Hepatocyte (in vitro differentiated cells): ENCODE measurements at regions not wholly inside any gene's neighbourhood (a gene's known extent, or its start where the extent isn't known, plus 50 kb on each side); places are given as distances from the start of the nearest gene placed in this dataset.

ENCODE experiments used
- DNase-seq: peaks from one replicate; pipeline ENCODE4 v3.0.0-alpha.2; 2016; ENCODE audit warnings: low spot score
- H2AFZ ChIP-seq: fragments of 200-600 bp; sonication (generic); 2 replicates; pipeline ENCODE4 v1.6.0; 2016; ENCODE audit warnings: antibody characterized with exemption, mild to moderate bottlenecking
- H3K27ac ChIP-seq: fragments of 200-600 bp; sonication (generic); 2 replicates; pipeline ENCODE4 v1.5.1; 2016; ENCODE audit warnings: mild to moderate bottlenecking
- H3K27me3 ChIP-seq: fragments of 200-600 bp; sonication (generic); 2 replicates; pipeline ENCODE4 v1.6.1; 2016
- H3K36me3 ChIP-seq: fragments of 200-600 bp; sonication (generic); replicated peaks from 2 replicates; pipeline ENCODE4 v1.5.1; 2016; ENCODE audit warnings: low read depth; ENCODE audit not compliant: insufficient read depth
- H3K4me1 ChIP-seq: fragments of 200-600 bp; sonication (generic); 2 replicates; pipeline ENCODE4 v1.5.1; 2016; ENCODE audit warnings: mild to moderate bottlenecking, moderate library complexity; ENCODE audit not compliant: insufficient read depth
- H3K4me2 ChIP-seq: fragments of 200-600 bp; sonication (generic); 2 replicates; pipeline ENCODE4 v1.6.0; 2016
- H3K4me3 ChIP-seq: fragments of 200-600 bp; sonication (generic); 2 replicates; pipeline ENCODE4 v1.5.1; 2016; ENCODE audit warnings: mild to moderate bottlenecking
- H3K79me2 ChIP-seq: fragments of 200-600 bp; sonication (generic); 2 replicates; pipeline ENCODE4 v1.6.0; 2017; ENCODE audit warnings: mild to moderate bottlenecking
- H3K9me2 ChIP-seq: fragments of 200-600 bp; sonication (generic); replicated peaks from 2 replicates; pipeline ENCODE4 v1.6.0; 2017; ENCODE audit warnings: mild to moderate bottlenecking; ENCODE audit not compliant: insufficient read depth
- H3K9me3 ChIP-seq: fragments of 200-600 bp; sonication (generic); 2 replicates; pipeline ENCODE4 v1.5.1; 2016; ENCODE audit warnings: low read depth, mild to moderate bottlenecking
- H4K20me1 ChIP-seq: fragments of 200-600 bp; sonication (generic); 2 replicates; pipeline ENCODE4 v1.6.0; 2016; ENCODE audit warnings: mild to moderate bottlenecking; ENCODE audit not compliant: insufficient read depth, poor library complexity, severe bottlenecking
- CTCF ChIP-seq: fragments of 200-600 bp; sonication (generic); IDR thresholded peaks from 2 replicates; pipeline ENCODE4 v1.5.1; 2016; ENCODE audit warnings: antibody characterized with exemption, mild to moderate bottlenecking; ENCODE audit not compliant: poor library complexity
- EZH2 ChIP-seq: fragments of 200-600 bp; sonication (generic); IDR thresholded peaks from 2 replicates; pipeline ENCODE4 v1.6.1; 2016; ENCODE audit warnings: antibody characterized with exemption, mild to moderate bottlenecking, borderline replicate concordance
- EZH2phosphoT487 ChIP-seq: fragments of 200-600 bp; sonication (generic); IDR thresholded peaks from one replicate; pipeline ENCODE4 v1.6.1; 2018; ENCODE audit warnings: antibody characterized with exemption, mild to moderate bottlenecking, low read depth, moderate library complexity; ENCODE audit not compliant: unreplicated experiment, severe bottlenecking
- WGBS: methylation state at CpG from one replicate; pipeline ENCODE4 v1.1.6; 2016; ENCODE audit warnings: low lambda C conversion rate; ENCODE audit errors: missing lambda C conversion rate; 5-methylcytosine and 5-hydroxymethylcytosine counted together

- Histone ChIP-seq H3K27ac (peak overlapping the region; percentile 82), H2AFZ (no peak overlapping the region), H4K20me1 (no peaks in the 10 kb centered on the region), H3K9me2 (no peaks in the 10 kb centered on the region), H3K79me2 (no peaks in the 10 kb centered on the region), H3K27me3 (peaks cover 14% of the 10 kb centered on the region), H3K4me3 (no peak overlapping the region), H3K9me3 (no peaks in the 10 kb centered on the region), H3K4me2 (no peak overlapping the region), H3K36me3 (no peaks in the 10 kb centered on the region), H3K4me1 (no peaks in the 10 kb centered on the region)
- 42% methylated on average over 9 of the region's 9 CpGs for WGBS
- DNase-seq = no peak
- no peak for TF ChIP-seq CTCF
- no peak for TF ChIP-seq EZH2phosphoT487
- no peak for TF ChIP-seq EZH2
These were observed 473.5 kb downstream of the PTPRU start for GRCh38 chr1:29709704-29710280.

- Histone ChIP-seq H3K4me3 (no peak overlapping the region), H3K4me2 (peak overlapping the region; percentile 48)
- 39% methylated on average over 13 of the region's 13 CpGs for WGBS
These were observed 472.7 kb downstream of the PTPRU start for GRCh38 chr1:29708796-29709703.

GRCh38 chr1:29708381-29708780, 472.1 kb downstream of the PTPRU start:
- 77% methylated on average over 1 of the region's 1 CpG for whole genome bisulfite sequencing
- no peak for DNase-seq
- no peaks in the 10 kb centered on the region for H3K36me3 ChIP-seq
- no peak overlapping the region for H2AFZ ChIP-seq
- peak overlapping the region; percentile 82 for H3K27ac ChIP-seq
- H3K79me2 ChIP-seq = no peaks in the 10 kb centered on the region
- TF ChIP-seq EZH2phosphoT487 (no peak), CTCF (no peak), EZH2 (no peak)
- no peaks in the 10 kb centered on the region for H3K9me2 ChIP-seq
- no peaks in the 10 kb centered on the region for H3K4me1 ChIP-seq
- H3K4me3 ChIP-seq = no peak overlapping the region
- no peaks in the 10 kb centered on the region for H3K9me3 ChIP-seq
- H3K27me3 ChIP-seq = peaks cover 24% of the 10 kb centered on the region
- H4K20me1 ChIP-seq = no peaks in the 10 kb centered on the region
- no peak overlapping the region for H3K4me2 ChIP-seq

More at GRCh38 chr1:29708796-29709703, 472.7 kb downstream of the PTPRU start:
- TF ChIP-seq CTCF = no peak
- no peak for TF ChIP-seq EZH2phosphoT487
- TF ChIP-seq EZH2 = no peak
- Histone ChIP-seq H3K9me3 (no peaks in the 10 kb centered on the region), H3K27me3 (peaks cover 22% of the 10 kb centered on the region), H3K4me1 (no peaks in the 10 kb centered on the region), H4K20me1 (no peaks in the 10 kb centered on the region), H3K9me2 (no peaks in the 10 kb centered on the region), H3K27ac (peak overlapping the region; percentile 82), H3K36me3 (no peaks in the 10 kb centered on the region), H2AFZ (no peak overlapping the region), H3K79me2 (no peaks in the 10 kb centered on the region)
- peak; percentile 38 for DNase-seq
